ENCODE measurements at regions not wholly inside any gene's neighbourhood (a gene's known extent, or its start where the extent isn't known, plus 50 kb on each side); places are given as distances from the start of the nearest gene placed in this dataset.
"Not testable (repeated sequence)": the region's sequence is repeated elsewhere in the genome, so short reads cannot be mapped to it uniquely, and the experiment has no call there.

DNA sequence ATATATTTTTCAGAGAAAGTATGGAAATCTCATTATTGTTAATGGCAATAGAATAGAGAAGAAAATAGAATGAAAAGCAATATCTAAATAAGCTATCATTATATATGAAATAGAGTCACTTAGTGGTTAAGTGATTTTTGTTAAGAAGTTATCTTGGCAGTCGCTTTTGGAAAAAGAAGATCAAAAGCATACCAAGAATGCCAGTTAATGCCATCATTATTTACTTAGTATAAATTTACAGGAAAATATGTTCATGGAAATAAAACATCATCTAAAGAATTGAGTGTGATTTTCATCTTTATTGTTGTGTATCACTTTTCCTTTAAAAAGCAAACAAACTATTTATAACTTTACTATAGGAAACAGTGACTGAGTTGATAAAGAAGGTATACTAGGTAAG lies 85.3 kb upstream of the GPR101 start:
- TF ChIP-seq PAX5 (IDR thresholded peaks at IDR 0.05; ENCODE audit: insufficient read depth, low read length, severe bottlenecking) (no peak), POU2F2 (IDR thresholded peaks at IDR 0.05; ENCODE audit: low read depth, low read length) (no peak), POLR2AphosphoS5 (IDR thresholded peaks at IDR 0.05; ENCODE audit: low read depth, low read length) (no peak), SPI1 (IDR thresholded peaks at IDR 0.05; ENCODE audit: low read depth, low read length) (no peak), POLR2A (IDR thresholded peaks at IDR 0.05; ENCODE audit: low read depth, low read length) (no peak), TAF1 (IDR thresholded peaks at IDR 0.05; ENCODE audit: low read depth, low read length) (no peak)
- no peak for DNase-seq (ENCODE audit: insufficient read length, low spot score)
- FAIRE-seq, result no peak

DNA sequence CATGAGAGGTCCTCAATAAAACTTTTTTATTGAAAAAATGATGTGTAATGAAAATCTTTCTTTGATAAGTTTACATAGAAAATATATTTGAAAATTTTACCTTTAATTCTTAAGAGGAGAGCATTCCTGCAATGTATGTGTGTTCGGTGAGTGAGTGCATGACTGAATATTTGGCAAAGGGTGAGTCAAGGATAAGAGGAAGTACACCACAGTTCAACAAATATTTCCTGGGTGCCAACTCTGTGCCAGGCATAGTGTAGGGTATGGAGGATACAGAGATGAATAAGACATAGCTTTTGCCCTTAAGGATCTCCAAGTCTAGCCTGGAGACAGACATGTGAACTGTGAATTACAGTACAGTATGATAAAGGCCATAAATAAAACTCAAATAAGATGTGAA lies 84.7 kb upstream of the GPR101 start:
- FAIRE-seq, result no peak
- DNase-seq (ENCODE audit: insufficient read length, low spot score), result no peak
- no peak for TF ChIP-seq POLR2A (IDR thresholded peaks at IDR 0.05; ENCODE audit: low read depth, low read length)
- TF ChIP-seq POU2F2 (IDR thresholded peaks at IDR 0.05; ENCODE audit: low read depth, low read length), result no peak
- TF ChIP-seq POLR2AphosphoS5 (IDR thresholded peaks at IDR 0.05; ENCODE audit: low read depth, low read length), result no peak
- no peak for TF ChIP-seq SPI1 (IDR thresholded peaks at IDR 0.05; ENCODE audit: low read depth, low read length)
- no peak for TF ChIP-seq PAX5 (IDR thresholded peaks at IDR 0.05; ENCODE audit: insufficient read depth, low read length, severe bottlenecking)
- TF ChIP-seq TAF1 (IDR thresholded peaks at IDR 0.05; ENCODE audit: low read depth, low read length), result no peak

DNA sequence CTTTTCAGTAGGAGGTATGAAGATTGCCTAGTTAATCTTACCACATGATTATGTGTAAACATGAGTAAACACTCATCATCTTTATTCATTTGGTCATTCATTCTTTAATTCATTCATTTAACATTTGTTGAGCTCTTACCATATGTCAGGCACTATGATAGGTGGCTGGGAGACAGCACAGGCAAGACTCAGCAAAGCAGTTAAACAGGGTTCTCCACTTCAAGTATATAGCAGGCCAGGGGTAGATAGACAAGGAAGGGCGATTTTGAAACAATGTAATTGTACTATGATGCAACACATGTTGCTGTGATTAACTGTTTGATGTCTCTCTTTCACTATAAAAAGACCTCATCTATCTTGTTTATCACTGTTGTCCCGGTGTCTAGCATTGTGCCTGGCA lies 84.3 kb upstream of the GPR101 start:
- peak; percentile 33 for FAIRE-seq
- TF ChIP-seq TAF1 (IDR thresholded peaks at IDR 0.05; ENCODE audit: low read depth, low read length) (no peak), POU2F2 (IDR thresholded peaks at IDR 0.05; ENCODE audit: low read depth, low read length) (no peak), POLR2AphosphoS5 (IDR thresholded peaks at IDR 0.05; ENCODE audit: low read depth, low read length) (no peak), SPI1 (IDR thresholded peaks at IDR 0.05; ENCODE audit: low read depth, low read length) (no peak), PAX5 (IDR thresholded peaks at IDR 0.05; ENCODE audit: insufficient read depth, low read length, severe bottlenecking) (no peak), POLR2A (IDR thresholded peaks at IDR 0.05; ENCODE audit: low read depth, low read length) (no peak)
- DNase-seq (ENCODE audit: insufficient read length, low spot score), result no peak

DNA sequence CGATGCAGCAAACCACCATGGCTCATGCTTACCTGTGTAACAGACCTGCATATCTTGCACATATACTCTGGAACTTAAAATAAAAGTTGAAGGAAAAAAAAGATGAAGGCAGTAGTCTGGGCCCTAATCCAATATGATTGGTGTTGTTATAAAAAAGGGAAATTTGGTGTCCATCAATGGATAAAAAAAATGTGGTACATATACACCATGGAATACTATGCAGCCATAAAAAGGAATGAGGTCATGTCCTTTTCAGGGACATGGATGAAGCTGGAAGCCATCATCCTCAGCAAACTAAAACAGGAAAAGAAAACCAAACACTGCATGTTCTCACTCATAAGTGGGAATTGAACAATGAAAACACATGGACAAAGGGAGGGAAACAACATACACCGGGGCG lies 74.1 kb upstream of the GPR101 start:
- DNase-seq (ENCODE audit: insufficient read length, low spot score); FAIRE-seq: not testable (repeated sequence)

DNA sequence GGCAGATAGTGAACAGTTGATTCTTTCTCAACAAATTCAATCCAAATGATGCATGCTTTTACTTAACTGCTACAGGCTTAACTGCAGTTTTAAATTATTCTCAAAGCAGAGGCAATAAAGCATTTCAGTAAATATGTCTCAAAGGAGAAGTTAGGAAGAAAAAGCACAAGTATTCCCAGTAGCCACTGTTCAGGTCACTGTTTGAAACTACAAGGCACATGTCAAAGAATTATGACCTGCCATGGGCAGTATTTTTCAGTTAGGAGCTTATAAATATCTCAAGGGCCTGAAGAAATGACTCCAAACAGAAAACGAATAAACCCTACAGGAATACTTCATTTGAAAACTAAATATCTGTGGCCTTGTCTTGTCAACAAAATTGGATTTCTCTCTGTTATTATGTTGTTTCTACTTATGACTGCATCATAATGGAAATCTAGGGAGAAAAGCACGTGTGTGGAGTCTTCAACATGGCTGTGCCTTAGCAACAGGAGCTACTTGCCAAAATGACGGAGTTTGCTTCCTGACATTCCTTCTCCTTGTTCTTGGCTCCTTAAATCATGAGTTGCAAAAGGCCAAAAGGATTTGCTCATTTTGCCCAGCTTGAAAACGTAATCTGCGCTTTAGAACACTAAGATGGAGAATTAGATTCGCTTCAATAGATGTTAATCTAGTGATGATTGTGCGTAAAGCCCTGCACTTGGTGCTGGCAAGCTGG lies 67.6 kb upstream of the GPR101 start:
- TF ChIP-seq PAX5 (IDR thresholded peaks at IDR 0.05; ENCODE audit: insufficient read depth, low read length, severe bottlenecking) (no peak), POU2F2 (IDR thresholded peaks at IDR 0.05; ENCODE audit: low read depth, low read length) (no peak), TAF1 (IDR thresholded peaks at IDR 0.05; ENCODE audit: low read depth, low read length) (no peak), SPI1 (IDR thresholded peaks at IDR 0.05; ENCODE audit: low read depth, low read length) (no peak), POLR2AphosphoS5 (IDR thresholded peaks at IDR 0.05; ENCODE audit: low read depth, low read length) (no peak), POLR2A (IDR thresholded peaks at IDR 0.05; ENCODE audit: low read depth, low read length) (no peak)
- FAIRE-seq, result no peak
- no peak for DNase-seq (ENCODE audit: insufficient read length, low spot score)

Data from GM12891 (cell line).